GM23338 (cell line): ENCODE measurements at regions not wholly inside any gene's neighbourhood (a gene's known extent, or its start where the extent isn't known, plus 50 kb on each side); places are given as distances from the start of the nearest gene placed in this dataset.
"Not testable (repeated sequence)": the region's sequence is repeated elsewhere in the genome, so short reads cannot be mapped to it uniquely, and the experiment has no call there.

ENCODE experiments used
- CTCF ChIP-seq, 2 experiments: fragments of 200-600 bp in 1 of 2; sonication (generic) in 1 of 2; conservative IDR thresholded peaks; 2 replicates each; pipeline versions ENCODE4 v1.5.1 to v1.6.1; 2016 to 2017; ENCODE audit warnings: antibody characterized with exemption in 2 of 2, low read depth in 2 of 2, mild to moderate bottlenecking in 2 of 2, moderate library complexity in 1 of 2
- EZH2 ChIP-seq: fragments of 200-600 bp; sonication (generic); IDR thresholded peaks from one replicate; pipeline ENCODE4 v1.8.0; 2017; ENCODE audit warnings: antibody characterized with exemption, mild to moderate bottlenecking, low read depth; ENCODE audit not compliant: unreplicated experiment
- EZH2phosphoT487 ChIP-seq: fragments of 200-600 bp; sonication (generic); IDR thresholded peaks from one replicate; pipeline ENCODE4 v1.8.1; 2018; ENCODE audit warnings: antibody characterized with exemption; ENCODE audit not compliant: unreplicated experiment
- POLR2AphosphoS5 ChIP-seq: IDR thresholded peaks from 2 replicates; pipeline ENCODE4 v1.6.1; 2016; ENCODE audit warnings: antibody characterized with exemption, low read depth
- REST ChIP-seq: IDR thresholded peaks from one replicate; pipeline ENCODE4 v1.6.1; 2018; ENCODE audit warnings: antibody characterized with exemption; ENCODE audit not compliant: unreplicated experiment

- not testable (repeated sequence) for TF ChIP-seq CTCF (conservative IDR thresholded peaks at IDR 0.05; ENCODE audit: low read depth in 2 of 2); EZH2; EZH2phosphoT487; POLR2AphosphoS5; REST
Observed at GRCh38 chr16:11420067-11420466, 74.8 kb downstream of the RMI2 start.
